HG02610 (cell line): ENCODE measurements at regions not wholly inside any gene's neighbourhood (a gene's known extent, or its start where the extent isn't known, plus 50 kb on each side); places are given as distances from the start of the nearest gene placed in this dataset.

Experiments used
- ATAC-seq: cut with Tn5 transposase; IDR thresholded peaks from one replicate; pipeline ENCODE4 v1.9.1; 2021; ENCODE audit warnings: mild to moderate bottlenecking, moderate library complexity; ENCODE audit not compliant: unreplicated experiment

- ATAC-seq = no peak
Observed at GRCh38 chr12:53836119-53836655, 84.4 kb upstream of the CISTR start.

- ATAC-seq = no peak
Observed at GRCh38 chr12:53838978-53839377, 87.2 kb upstream of the CISTR start.

- ATAC-seq = no peak
Observed at GRCh38 chr12:53840316-53840715, 88.5 kb upstream of the CISTR start.

GRCh38 chr12:53842686-53843085, 90.9 kb upstream of the CISTR start:
- ATAC-seq = no peak

- no peak for ATAC-seq
Observed at GRCh38 chr12:53843545-53843944, 91.8 kb upstream of the CISTR start.

GRCh38 chr12:53844994-53845844, 93.4 kb upstream of the HOXC13 start:
- ATAC-seq = no peak

- ATAC-seq = no peak
Observed at GRCh38 chr12:53845932-53846331, 92.7 kb upstream of the HOXC13 start.

GRCh38 chr12:53849113-53849512, 89.5 kb upstream of the HOXC13 start:
- no peak for ATAC-seq

GRCh38 chr12:53849656-53850055, 89.0 kb upstream of the HOXC13 start:
- ATAC-seq = no peak

GRCh38 chr12:53852061-53852460, 86.6 kb upstream of the HOXC13 start:
- ATAC-seq = no peak

- ATAC-seq = no peak
Observed at GRCh38 chr12:53852992-53853391, 85.6 kb upstream of the HOXC13 start.

GRCh38 chr12:53854701-53855316, 83.8 kb upstream of the HOXC13 start:
- ATAC-seq = no peak

GRCh38 chr12:53856132-53856531, 82.5 kb upstream of the HOXC13 start:
- ATAC-seq = no peak

GRCh38 chr12:53857666-53858065, 81.0 kb upstream of the HOXC13 start:
- ATAC-seq = no peak

- no peak for ATAC-seq
Observed at GRCh38 chr12:53860426-53861345, 77.9 kb upstream of the HOXC13 start.

- ATAC-seq = no peak
Observed at GRCh38 chr12:53862206-53862605, 76.4 kb upstream of the HOXC13 start.

GRCh38 chr12:53862831-53863230, 75.8 kb upstream of the HOXC13 start:
- no peak for ATAC-seq

GRCh38 chr12:53866727-53867126, 71.9 kb upstream of the HOXC13 start:
- peak; percentile 60 for ATAC-seq

GRCh38 chr12:53867216-53868012, 71.2 kb upstream of the HOXC13 start:
- ATAC-seq = peak; percentile 59

- no peak for ATAC-seq
Observed at GRCh38 chr12:53868511-53868986, 70.1 kb upstream of the HOXC13 start.
